Endothelial cell of umbilical vein (primary cell): ENCODE measurements at regions not wholly inside any gene's neighbourhood (a gene's known extent, or its start where the extent isn't known, plus 50 kb on each side); places are given as distances from the start of the nearest gene placed in this dataset.

Experiments used
- CTCF ChIP-seq, 2 donors: IDR thresholded peaks; 1 replicate in 1 of 2; 2 replicates in 1 of 2; pipeline ENCODE4 v1.5.1; 2011; ENCODE audit warnings: low read length in 2 of 2, mild to moderate bottlenecking in 2 of 2, moderate library complexity in 2 of 2, control low read depth in 1 of 2, inconsistent platforms in 1 of 2, low read depth in 1 of 2; ENCODE audit not compliant: insufficient read depth in 1 of 2; ENCODE audit errors: extremely low read depth in 1 of 2
- EZH2 ChIP-seq: IDR thresholded peaks from 2 replicates; pipeline ENCODE4 v1.6.1; 2012; ENCODE audit warnings: borderline replicate concordance, low read depth, mild to moderate bottlenecking, moderate library complexity, low read length, inconsistent platforms; ENCODE audit not compliant: severe bottlenecking
- MAX ChIP-seq: IDR thresholded peaks from 2 replicates; pipeline ENCODE4 v1.6.1; 2011; ENCODE audit not compliant: insufficient read depth, insufficient read length
- MYC ChIP-seq: IDR thresholded peaks from one replicate; pipeline ENCODE4 v1.6.1; 2011; ENCODE audit warnings: mild to moderate bottlenecking, low read depth, low read length
- POLR2A ChIP-seq: IDR thresholded peaks from 2 replicates; pipeline ENCODE4 v1.6.1; 2012; ENCODE audit warnings: low read depth, mild to moderate bottlenecking, control low read depth, low read length
- POLR2AphosphoS5 ChIP-seq: IDR thresholded peaks from 2 replicates; pipeline ENCODE4 v1.6.1; 2012; ENCODE audit warnings: low read depth, mild to moderate bottlenecking, control low read depth, low read length, moderate library complexity; ENCODE audit not compliant: insufficient read depth

GRCh38 chr1:5601516-5601915 lies 390.7 kb downstream of the NPHP4 start:
- TF ChIP-seq CTCF (IDR thresholded peaks at IDR 0.05; ENCODE audit: extremely low read depth in 1 of 2, insufficient read depth in 1 of 2, low read depth in 1 of 2, low read length in 2 of 2): no peak
- no peak for TF ChIP-seq POLR2A
- TF ChIP-seq POLR2AphosphoS5: no peak
- no peak for TF ChIP-seq MAX
- TF ChIP-seq EZH2: no peak
- no peak for TF ChIP-seq MYC
